DMS114 treated with DMSO at 0.1 percent for 48 hours (cell line): ENCODE measurements at regions not wholly inside any gene's neighbourhood (a gene's known extent, or its start where the extent isn't known, plus 50 kb on each side); places are given as distances from the start of the nearest gene placed in this dataset.
"Not testable (repeated sequence)": the region's sequence is repeated elsewhere in the genome, so short reads cannot be mapped to it uniquely, and the experiment has no call there.

Source experiments
- DNase-seq: peaks from one replicate; lab custom pipeline; 2025; ENCODE audit not compliant: unreplicated experiment; lab: John Stamatoyannopoulos, UW

GRCh38 chr12:128078301-128078971 is 188.5 kb upstream of the TMEM132C start:
- no peak for DNase-seq

DNA sequence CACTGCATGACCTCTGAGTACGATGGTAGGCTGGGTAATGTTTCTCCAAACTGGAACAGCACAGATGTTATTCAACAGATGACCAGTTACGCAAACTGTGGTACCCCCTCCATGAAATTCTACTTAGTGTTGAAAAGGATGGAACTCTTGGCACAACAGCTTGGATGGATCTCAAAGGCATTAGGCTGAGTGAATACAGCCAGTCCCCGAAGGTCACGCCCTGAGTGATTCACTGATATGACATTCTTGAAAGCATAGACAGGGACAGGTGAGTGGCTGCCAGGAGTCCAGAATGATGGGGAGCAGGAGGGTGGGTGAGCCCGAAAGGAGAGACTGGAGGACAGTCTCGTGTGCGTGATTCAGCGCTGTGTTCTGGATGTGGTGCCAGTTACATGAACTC is 187.5 kb upstream of the TMEM132C start:
- no peak for DNase-seq

- DNase-seq = no peak
Observed at GRCh38 chr12:128083132-128083729, 183.7 kb upstream of the TMEM132C start.

DNA sequence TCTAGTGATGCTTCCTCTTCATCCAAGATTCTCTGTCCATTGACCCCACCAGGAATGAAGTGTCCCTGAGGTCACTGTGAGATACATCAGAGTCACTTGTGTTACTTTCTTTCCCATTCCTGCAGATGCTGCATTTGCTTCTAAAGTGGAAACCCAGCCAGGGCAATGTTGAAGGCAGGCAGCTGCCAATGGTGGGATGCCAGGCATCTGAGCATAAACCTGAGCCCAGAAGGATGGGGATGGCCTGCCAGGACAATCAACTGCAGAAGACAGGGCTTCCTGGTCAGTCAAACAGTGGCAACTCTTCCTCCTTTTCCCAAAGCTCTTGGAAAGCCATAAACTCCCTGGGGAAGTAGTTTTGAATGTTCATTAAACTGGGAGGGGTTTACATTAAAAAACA is 178.0 kb upstream of the TMEM132C start:
- no peak for DNase-seq

- DNase-seq = no peak
Observed at GRCh38 chr12:128089961-128090360, 177.0 kb upstream of the TMEM132C start.

DNA sequence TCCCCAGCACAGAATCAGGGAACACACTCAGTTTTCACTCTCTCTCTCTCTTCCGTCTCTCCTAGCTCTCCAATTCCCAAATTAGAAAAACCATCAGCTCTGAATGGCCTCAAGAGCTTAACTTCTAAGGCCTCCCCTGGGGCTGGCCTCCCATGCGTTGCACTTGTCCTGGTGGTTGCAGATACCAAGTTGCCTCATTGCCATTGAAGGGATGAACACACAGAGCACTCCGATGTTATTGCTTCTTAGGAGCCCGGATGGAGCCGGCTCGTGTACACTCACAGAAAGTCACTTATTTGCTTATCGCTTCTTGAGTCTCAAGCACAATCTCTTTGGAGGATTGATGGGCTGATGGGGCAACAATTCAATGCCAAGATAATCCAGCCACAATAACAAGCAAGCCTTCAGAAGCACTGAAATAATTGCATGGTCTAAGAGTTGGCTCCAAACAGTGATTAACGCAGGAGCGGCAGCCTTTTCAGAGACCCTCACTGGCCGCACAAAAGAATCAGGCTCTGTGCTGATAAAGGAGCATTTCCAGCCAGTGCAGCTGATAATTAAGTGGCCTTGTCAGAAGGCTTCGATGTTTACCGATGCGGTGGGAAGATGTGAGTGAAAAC is 175.8 kb upstream of the TMEM132C start:
- DNase-seq = no peak

DNA sequence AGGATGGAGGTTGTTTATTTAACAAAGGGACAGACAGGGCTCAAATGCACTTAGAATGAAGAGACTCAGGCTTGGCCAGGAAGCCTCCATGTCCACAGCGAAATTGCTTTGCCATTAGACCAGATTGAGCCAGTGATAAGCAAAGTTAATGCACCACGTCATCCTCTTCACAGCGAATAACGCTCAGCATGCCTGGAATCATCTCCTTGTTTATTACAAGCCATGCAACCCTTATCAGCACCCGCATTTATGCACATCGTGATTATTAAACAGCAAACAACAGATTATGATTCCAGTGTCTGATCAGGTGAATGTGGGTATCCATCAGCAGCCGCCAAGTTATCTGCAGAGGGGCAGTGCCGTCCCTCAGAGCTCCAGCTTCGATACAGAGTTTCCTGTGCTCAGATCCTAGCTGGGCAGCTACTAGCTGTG is 175.0 kb upstream of the TMEM132C start:
- no peak for DNase-seq

- no peak for DNase-seq
Observed at GRCh38 chr12:128098730-128099129, 168.2 kb upstream of the TMEM132C start.

- no peak for DNase-seq
Observed at GRCh38 chr12:128103152-128103551, 163.8 kb upstream of the TMEM132C start.

GRCh38 chr12:128109236-128109635 is 157.7 kb upstream of the TMEM132C start:
- DNase-seq = no peak

DNA sequence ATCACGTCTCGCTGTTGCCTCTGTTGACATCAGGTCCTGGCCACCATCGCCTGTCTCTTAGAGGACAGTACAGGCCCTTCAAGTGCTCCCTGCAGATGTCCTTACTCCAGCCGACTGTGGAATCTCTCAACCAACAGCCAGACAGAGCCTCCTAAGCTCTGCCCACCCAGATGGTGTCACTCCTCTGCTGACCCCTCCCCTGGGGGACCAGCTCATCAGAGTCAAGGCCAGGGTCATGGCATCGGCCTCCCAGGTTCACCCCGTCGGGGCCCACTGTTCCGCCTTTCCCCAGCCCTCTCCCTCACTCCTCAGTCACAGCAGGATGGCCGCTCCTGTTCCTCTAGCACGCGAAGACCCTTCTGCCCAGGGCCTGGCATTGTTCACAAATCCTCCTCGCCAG is 157.3 kb upstream of the TMEM132C start:
- no peak for DNase-seq

DNA sequence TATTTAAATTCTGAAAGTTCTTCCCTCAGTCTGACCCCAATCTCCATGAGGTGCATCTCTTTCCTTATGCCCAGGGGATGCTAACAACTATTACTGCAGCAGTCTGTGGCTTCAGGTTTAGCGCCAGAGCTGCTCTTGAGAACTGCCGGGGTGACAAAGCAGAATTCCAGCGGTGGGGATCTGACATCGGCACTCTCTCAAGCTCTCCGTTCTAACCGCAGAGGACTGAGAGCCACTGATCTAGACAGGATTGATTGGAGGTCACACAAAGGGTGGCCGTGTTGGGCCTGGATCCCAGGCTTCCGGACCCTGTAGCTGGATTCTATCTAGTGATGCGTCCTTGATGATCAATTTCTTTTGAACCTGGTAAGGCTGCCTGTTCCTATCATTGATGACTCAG is 155.6 kb upstream of the TMEM132C start:
- no peak for DNase-seq

- DNase-seq = no peak
Observed at GRCh38 chr12:128111951-128112350, 155.0 kb upstream of the TMEM132C start.

DNA sequence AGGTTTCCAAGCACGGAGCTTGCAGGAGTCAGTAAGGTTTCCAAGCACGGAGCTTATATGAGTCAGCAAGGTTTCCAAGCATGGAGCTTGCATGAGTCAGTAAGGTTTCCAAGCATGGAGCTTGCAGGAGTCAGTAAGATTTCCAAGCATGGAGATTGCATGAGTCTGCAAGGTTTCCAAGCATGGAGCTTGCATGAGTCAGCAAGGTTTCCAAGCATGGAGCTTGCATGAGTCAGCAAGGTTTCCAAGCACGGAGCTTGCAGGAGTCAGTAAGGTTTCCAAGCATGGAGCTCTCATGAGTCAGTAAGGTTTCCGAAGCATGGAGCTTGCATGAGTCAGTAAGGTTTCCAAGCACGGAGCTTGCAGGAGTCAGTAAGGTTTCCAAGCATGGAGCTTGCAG is 153.7 kb upstream of the TMEM132C start:
- not testable (repeated sequence) for DNase-seq

DNA sequence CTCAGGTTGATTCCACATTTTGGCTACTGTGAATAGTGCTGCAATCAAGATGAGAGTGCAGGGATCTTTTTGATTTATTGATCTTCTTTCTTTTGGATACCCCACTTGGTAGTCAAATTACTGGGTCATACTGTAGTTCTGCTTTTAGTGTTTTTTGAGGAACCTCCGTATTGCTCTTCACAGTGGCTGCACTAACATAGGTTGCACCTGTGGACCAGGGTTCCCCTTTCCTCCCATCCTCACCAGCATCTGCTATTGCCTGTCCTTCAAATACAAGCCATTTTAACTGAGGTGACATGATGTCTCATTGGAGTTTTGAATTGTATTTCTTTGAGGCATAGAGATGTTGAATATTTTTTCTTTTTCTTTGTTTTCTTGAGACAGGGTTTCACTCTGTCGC is 152.5 kb upstream of the TMEM132C start:
- DNase-seq = no peak

DNA sequence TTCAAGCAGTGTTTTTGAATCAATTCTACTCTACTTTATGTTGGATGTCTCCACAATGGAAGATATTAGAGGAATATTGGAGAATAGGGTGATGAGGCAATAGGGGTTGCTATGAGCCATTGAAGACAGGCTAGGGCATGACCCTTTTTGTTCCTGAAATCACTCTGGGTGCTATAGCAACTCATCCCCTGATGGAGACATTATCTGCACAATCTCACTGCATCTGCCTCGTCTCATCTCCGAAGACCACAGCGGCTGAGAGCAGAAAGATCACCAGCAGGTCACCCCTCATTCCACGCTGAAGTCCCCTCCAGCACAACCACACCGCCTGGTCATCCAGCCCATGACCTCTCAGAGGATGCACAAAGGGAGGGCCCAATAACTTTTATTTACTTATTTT is 150.4 kb upstream of the TMEM132C start:
- no peak for DNase-seq

DNA sequence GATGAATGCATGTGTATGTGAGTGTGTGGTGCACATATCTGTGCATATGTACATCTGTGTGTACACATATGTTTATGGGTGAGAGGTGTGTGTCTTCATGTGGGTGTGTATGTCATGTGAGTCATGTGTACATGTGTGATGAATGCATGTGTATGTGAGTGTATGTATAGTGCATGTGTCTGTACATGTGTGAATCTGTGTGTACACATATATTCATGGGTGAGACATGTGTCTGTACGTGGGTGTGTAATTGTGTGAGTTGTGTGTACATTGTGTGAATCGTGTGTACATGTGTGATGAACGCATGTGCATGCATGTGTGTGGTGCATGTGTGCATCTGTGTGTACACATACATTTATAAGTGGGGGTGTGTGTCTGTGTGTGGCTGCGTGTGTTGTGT is 146.9 kb upstream of the TMEM132C start:
- no peak for DNase-seq

DNA sequence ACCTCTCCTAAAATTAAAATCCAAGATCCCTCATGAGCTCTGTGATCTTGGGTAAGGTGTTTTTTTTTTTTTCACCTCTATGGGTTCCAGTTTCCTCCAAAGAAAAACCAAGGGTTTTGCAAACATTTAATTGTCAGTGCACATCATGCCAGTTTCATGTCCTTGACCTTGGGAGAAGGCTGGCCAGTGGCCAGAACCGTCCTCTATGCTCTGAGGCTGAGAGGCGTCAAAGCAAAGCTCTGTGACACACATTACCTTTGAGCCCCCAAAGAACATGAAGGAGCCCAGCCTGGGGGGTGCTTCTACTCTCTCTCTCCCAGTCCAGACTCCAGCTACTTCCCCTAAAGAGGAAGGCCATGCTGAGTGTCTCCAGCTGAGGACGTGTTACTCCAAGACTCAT is 145.5 kb upstream of the TMEM132C start:
- DNase-seq = no peak

GRCh38 chr12:128123096-128123495 is 143.9 kb upstream of the TMEM132C start:
- DNase-seq = no peak

DNA sequence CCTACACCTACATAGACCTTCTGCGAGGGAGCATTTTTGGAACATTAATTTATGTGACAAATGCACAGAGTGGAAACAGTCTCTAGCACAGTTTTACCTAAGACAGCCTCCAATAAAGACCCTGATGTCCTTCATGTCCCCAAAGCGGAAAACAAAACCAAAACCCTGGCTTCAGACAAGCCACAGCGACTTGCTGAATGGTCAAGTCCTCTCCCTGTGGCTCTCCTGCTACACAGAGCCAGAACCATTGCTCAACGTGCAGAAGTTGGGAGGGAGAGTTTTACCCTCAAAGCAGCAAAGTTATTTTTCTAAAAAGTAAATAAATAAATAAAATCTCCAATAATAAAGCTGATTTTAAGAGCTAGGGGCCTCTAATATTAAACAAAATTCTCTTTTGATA is 135.0 kb upstream of the TMEM132C start:
- no peak for DNase-seq

DNA sequence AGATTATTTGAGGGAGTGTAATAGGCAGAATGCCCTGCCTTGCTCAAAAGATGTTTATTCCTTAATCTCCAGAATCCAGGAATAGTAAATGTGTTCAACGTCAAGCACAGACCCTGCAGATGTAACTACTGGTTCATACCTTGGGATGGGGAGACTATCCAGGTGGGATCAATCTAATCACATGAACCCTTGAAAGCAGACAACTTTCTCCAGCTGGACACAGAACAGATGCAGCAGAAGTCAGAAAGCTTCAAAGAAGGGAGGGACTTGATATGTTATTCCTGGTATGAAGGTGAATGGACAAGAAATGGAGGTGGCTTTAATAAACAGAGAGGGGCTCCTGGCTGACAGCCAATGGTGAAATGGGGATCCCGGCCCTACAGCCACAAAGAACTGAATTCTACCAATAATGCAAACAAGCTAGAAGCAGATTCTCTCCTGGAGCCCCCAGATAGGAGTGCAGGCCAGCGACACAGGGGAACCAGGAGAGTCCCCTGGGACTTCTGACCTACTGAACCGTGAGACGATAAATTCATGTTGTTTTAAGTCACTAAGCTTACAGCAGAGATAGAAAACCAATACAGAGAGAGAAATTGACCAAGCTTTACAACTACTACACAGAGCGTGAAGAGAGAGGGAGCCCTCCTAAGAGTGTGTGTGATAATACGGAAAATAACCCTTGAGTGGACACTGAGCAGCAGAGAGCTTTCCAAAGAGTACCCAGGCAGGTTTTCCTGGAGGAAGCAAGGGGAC is 133.5 kb upstream of the TMEM132C start:
- no peak for DNase-seq

DNA sequence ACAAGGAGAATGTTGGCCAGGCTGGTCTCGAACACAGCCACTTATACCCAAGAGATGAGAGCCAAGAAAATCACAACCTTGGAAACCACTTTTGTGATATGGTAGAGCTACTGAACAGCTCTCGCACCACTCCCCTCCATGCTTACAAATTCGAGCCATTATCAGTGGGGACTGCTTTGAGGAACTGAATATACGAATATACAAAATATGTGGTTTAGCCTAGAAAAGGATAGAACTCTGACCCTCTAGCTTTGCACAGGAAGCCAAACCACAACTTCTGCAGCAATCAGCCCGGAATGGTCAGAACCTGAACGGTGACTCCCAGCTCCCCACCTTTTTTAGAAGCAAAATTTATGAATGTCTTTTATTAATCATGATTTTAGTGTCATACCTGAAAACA is 129.8 kb upstream of the TMEM132C start:
- no peak for DNase-seq
